Stimulated activated CD4-positive, alpha-beta T cell treated with anti-CD3 and anti-CD28 coated beads, Interleukin-4, amount 100 ng/mL, for 24 hours (primary cell): ENCODE measurements at regions not wholly inside any gene's neighbourhood (a gene's known extent, or its start where the extent isn't known, plus 50 kb on each side); places are given as distances from the start of the nearest gene placed in this dataset.
"Not testable (repeated sequence)": the region's sequence is repeated elsewhere in the genome, so short reads cannot be mapped to it uniquely, and the experiment has no call there.

ENCODE experiments used
- DNase-seq: peaks from one replicate; pipeline ENCODE4 v3.0.0-alpha.2; 2020

GRCh38 chr2:175400975-175401374, 219.5 kb upstream of the ATP5MC3 start:
- DNase-seq, result no peak

- no peak for DNase-seq
Measured at GRCh38 chr2:175399326-175399725, 217.8 kb upstream of the ATP5MC3 start.

GRCh38 chr2:175398848-175399247, 217.3 kb upstream of the ATP5MC3 start:
- DNase-seq, result no peak

DNA sequence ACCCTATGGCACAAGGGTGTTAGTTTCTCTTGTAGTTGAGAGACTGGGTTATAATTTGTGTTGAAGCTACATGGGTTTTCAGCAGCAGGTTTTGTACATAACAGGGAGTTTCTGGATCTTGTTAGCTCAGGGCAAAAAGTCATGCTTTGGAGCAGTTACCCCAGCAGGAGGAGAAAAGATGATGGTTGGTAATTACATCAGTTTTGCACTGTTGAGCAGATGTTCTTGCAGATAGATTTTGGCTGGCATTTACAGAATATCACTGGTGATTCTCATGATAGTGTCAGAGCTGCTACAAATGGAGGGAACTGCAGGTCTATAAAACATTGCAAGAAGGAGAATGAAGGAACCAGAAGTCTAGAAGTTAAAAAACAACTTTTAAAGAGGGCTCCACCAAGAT, 215.2 kb upstream of the ATP5MC3 start:
- no peak for DNase-seq

- DNase-seq, result no peak
Measured at GRCh38 chr2:175393851-175394250, 212.3 kb upstream of the ATP5MC3 start.

DNA sequence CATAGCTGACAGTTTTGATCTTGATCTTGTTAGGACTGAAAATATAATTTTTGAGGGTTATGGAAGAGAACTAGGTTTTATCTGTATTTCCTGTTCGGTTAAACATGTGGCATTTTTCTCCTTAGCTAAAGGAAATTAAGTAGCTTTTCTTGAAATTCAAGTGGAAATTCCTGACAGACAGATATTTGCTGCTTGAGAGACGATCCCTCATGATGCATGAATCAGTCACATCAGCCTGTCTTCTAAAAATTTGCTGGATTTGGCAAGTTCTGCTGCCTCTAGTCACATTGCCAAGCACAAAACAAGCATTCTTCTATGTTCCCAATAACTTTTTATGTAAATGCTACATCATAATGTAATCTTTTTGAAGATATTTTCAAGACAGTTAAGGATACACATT, 201.8 kb upstream of the ATP5MC3 start:
- DNase-seq, result no peak

DNA sequence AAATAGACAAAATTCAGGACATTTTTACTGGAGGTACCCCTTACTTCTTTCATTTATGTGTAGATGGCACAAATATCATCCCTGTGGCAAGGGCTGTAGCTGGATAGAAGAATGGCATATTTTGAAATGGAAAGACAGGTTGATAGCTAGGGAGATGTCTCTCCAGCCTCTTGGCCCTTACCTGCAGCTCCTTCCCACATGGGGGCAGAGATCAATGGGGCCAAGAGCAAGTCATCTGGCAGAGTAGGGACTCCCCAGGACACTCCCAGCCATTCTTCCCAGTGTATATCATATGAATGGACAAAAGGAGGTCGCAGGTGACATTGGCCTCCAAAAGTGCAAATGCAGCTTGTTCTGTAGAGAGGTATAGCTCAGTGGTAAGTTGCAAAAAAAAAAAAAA, 192.2 kb upstream of the ATP5MC3 start:
- DNase-seq, result no peak

DNA sequence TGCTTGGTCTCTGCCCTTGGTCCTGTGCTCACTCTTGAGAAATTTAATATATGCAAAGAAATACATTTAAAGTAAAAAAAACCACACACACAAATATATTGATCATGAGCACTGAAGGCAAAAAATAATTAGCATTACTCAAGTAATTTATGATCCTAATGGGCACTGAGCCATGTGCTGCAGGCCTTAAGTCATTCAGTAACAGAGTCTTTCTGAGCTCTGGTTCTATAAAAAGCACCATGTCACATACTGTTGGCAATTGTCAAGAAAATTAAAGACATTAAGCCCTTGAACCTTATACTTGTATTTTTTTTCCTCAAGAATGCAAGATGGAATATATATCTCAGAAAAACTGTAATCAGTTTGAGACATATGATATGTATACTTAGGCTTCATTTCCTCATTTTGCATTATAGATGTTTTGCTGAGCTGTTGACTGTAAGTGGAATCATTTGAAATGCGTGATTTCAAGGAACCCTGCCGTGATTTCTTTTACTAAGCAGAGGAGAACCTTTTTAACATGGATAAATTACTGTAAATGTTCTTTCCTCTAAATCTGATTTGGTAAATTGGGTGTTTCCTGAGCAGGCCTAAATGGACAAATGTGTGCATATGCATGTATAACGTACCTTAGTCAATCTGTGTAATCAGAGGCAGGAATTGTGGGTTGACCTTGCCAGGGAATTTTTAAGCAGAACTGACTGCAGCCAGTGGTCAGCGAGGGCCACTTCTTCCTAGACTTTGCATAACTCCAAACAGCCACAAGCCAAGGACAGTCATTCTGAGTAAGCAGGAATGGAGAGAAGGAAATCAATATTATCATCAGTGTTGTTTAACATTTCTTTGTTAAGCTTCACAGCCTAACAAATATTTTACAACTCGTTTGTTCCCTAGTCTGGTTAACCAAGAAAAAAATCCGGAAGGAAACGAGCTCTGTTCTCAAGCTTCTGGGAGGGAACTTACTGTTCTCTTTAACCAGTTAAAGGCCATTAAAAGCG, 191.5 kb upstream of the ATP5MC3 start:
- no peak for DNase-seq

DNA sequence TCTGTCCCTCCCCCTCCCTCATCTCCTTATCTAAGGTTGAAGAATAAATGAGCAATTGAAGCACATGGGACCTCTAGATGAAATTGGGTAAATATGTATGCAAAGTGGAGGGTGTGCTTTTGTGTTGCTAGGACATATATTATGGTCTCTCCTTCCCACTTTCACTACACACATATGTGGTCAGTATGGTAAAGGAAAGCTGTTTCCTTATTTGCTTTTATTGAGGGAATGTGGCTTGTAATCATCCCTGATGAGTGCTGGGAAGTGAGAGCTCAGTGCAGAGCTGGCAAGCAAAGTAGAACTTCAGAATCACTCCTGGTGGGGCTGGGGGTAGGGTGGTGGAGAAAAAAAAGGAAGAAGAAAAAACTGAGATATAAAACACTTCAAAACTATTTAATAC, 189.9 kb upstream of the ATP5MC3 start:
- DNase-seq, result no peak

- DNase-seq, result peak; percentile 14
Measured at GRCh38 chr2:175366815-175367214, 185.3 kb upstream of the ATP5MC3 start.

- DNase-seq, result no peak
Measured at GRCh38 chr2:175363699-175364098, 182.2 kb upstream of the ATP5MC3 start.

- DNase-seq, result no peak
Measured at GRCh38 chr2:175362331-175362730, 180.8 kb upstream of the ATP5MC3 start.

GRCh38 chr2:175359710-175360109, 178.2 kb upstream of the ATP5MC3 start:
- no peak for DNase-seq

DNA sequence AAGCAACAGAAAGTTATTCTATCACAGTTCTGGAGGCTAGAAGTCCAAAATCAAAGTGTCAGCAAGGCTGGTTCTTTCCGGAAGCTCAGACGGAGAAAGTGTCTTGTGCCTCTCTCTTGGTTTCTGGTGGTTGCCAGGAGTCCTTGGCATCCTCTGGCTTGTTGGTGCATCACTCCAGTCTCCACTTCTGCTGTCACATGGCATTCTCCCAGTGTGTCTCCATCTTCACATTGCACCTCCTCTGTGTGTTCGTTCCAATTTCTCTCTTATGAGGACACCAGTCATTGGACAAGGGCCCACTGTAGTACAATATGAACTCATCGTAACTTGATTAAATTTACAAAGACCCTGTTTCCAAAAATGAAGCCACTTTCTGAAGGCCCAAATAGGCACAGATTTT, 175.4 kb upstream of the ATP5MC3 start:
- no peak for DNase-seq

DNA sequence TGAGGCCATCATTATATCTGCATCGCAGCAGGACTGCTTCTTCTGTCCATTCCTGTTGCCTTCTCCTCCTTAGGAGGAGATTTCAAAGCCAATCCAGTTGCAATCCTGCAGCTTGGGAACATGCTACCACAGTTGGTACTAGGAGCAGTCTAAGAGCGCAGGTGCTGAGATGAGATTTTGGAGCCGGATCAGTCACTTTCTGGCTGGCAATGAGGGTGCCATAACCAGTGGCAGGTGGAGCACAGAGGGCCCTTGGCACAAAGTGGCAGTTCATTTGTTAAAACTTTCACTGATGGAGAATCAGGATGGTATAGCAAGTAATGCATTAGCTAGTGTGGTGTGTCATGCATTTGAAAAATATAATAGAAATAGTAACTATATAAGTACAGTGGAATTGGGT, 173.7 kb upstream of the ATP5MC3 start:
- no peak for DNase-seq

GRCh38 chr2:175353275-175353674, 171.8 kb upstream of the ATP5MC3 start:
- DNase-seq, result no peak

- DNase-seq, result no peak
Measured at GRCh38 chr2:175351512-175351911, 170.0 kb upstream of the ATP5MC3 start.

DNA sequence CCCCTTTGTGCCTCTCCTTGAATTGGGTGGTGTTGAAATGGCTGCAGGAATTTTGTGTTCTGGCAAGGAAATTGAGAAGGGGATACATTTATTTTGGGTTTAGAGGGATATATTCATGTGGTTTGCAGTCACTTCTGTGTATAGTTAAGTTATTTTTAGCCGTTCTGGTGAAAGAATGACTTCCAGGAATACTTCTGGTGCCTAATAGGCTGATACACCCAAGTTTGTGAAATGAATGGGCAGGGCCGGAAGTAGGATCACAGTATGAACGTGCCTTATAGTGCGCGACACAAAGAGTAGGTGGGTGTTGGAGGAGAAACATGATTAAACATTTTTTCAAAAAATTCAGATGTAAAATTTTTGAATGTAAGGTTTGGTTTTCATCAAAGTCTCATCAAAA, 168.6 kb upstream of the ATP5MC3 start:
- no peak for DNase-seq

GRCh38 chr2:175342085-175342484, 160.6 kb upstream of the ATP5MC3 start:
- no peak for DNase-seq

DNA sequence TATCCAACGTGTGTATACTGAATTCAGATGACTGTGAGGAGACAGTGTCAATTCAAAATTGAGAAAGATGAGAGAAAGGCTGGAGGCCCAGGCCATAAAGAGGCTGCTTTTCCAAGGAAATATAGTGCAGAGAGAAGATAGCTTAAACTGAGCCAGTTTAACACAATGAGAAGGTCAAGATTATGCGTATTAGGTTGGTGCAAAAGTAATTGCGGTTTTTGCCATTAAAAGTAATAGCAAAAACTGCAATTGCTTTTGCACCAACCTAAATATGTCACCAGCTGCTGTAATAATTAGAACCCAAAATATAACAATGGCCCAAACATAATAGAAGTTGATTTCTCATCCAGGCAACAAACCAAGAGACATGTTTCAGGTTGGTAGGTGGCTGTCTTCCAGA, 148.7 kb upstream of the ATP5MC3 start:
- no peak for DNase-seq

- DNase-seq, result no peak
Measured at GRCh38 chr2:175326801-175327200, 145.3 kb upstream of the ATP5MC3 start.

GRCh38 chr2:175326164-175326563, 144.7 kb upstream of the ATP5MC3 start:
- not testable (repeated sequence) for DNase-seq

DNA sequence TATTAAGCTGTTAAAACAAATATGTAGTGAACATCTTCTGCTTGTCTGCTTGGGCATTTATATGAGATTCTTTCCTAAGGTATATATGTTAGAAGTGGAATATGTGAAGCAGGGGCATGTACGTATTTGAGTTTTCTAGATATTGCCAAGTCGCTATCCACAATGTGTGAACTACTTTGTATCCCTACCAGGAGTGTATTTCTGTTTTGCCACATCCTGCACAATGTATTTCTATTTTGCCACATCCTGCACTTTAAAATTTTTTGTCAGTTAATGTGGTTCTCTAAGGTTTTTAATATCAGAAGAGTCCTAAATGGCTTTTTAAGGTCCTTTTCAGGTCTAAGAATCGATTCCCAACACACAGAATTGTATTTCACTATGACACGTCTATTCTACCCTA, 141.7 kb upstream of the ATP5MC3 start:
- DNase-seq, result no peak

DNA sequence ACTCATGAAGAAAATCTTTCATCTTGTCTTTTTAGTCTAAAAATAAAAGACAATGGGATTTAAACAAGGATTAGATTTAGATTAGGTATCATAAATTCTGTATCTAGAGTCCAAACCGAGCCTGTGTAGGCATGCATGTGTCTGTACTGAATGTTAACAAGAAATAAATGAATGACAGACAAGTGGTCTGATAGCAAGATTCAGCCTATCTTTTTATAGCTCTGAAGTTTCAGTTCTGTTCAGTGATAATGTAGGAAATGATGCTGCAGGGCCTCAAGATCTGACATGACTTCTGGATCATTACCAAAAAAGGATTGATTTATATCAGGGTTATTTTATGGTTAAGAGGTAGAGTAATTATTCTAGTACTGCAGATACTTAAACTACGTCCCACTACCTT, 137.0 kb upstream of the ATP5MC3 start:
- DNase-seq, result no peak

GRCh38 chr2:175317751-175318150, 136.2 kb upstream of the ATP5MC3 start:
- DNase-seq, result no peak
